HCEC 1CT (cell line): ENCODE measurements at regions not wholly inside any gene's neighbourhood (a gene's known extent, or its start where the extent isn't known, plus 50 kb on each side); places are given as distances from the start of the nearest gene placed in this dataset.
A peak's percentile ranks its signal among the peaks of the same experiment; 100 is the strongest.

Source experiments
- DNase-seq: peaks from one replicate; pipeline ENCODE4 v3.0.0-alpha.2; 2017

DNA sequence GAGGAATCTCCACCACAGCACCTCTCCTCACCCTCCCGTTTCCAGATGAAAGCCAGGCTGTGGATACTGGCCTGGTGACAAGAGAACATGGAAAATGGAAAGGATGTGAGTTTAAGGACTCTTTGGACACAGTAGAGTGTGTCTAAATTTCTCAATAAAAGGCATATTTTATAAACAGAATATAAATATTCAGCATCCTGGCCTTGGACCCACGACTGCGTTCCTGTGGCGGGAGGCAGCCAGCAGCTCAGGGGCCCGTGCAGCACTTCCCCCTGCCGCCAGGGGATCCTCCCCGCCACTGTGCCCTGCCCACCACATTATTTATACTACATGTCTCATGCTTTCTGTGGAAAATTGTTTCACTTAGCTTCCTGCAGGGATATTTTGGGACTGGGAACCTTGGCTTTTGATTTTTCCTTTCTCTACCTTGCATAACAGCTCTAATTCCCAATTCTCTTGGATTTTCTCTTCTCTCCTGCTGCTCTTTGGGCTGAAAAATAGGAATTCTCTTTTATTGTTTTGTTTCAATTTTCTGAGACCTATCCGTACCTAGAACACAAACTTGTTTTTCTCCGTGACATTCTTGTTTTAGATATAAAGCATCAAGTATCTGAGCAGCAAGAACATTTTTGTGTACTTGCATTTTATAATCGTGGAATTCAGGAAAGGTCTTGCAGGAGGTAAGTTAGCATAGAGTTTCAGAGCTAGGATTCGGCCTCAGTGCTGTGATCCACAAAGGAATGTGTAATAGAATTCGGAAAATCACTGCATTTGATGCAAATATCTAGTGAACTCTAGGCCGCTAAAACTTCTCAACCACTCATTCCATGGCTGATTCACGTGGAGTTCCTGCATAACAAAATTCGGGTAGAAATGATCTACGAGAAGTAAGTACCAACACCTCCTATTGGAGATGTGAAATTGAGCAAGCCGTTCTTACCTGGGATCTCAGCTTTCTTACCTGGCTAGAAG lies 107.7 kb upstream of the SPATA13 start:
- peak; percentile 29 for DNase-seq

DNA sequence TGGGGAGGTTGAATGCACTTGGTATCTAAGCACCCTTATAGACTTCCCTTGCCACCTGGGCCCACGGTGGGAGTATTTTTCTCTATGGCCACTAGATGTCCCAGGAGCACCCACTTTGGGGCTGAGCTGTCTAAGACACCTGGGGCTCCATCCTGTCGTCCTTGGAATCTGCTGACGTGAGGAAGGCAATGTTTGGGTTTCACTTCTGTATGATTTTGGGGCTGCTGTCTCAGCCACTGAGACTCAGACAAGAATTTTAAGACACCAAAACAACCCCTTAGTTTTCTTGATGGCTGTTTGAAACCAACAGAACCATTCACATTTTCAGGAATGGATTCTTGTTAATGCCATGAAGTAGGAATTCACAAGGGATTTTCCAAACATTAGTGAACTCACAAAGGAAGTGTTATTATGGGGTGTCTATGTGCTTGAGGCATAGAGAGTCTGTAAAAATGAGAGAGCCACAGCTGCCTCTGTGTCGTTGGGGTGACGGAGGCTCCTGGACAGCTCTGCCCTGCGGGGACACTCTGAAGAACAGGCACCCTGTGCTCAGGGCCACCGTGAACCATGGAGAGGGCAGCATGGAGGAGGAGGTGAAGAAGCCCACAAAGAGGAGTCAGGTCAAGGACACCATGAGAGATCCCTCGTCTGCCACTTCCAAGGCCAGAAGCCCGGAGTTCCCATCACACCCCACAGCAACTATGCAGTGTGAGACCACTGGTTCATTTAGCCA lies 106.8 kb upstream of the SPATA13 start:
- peak; percentile 57 for DNase-seq

- no peak for DNase-seq
Measured at GRCh38 chr13:24056616-24057137, 103.8 kb upstream of the SPATA13 start.

DNA sequence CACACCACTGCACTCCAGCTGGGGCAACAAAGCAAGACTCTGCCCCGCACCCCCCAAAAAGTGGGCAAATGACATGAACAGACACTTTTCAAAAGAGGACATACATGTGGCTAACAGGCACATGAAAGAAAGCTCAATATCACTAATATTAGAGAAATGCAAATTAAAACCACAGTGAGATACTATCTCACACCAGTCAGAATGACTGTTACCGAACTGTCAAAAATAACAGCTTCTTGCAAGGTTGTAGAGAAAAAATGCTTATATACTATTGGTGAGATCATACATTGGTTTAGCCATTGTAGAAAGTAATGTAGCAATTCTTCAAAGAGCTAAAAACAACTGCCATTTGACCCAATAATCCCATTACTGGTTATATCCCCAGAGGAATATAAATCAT lies 99.5 kb upstream of the SPATA13 start:
- DNase-seq, result no peak

DNA sequence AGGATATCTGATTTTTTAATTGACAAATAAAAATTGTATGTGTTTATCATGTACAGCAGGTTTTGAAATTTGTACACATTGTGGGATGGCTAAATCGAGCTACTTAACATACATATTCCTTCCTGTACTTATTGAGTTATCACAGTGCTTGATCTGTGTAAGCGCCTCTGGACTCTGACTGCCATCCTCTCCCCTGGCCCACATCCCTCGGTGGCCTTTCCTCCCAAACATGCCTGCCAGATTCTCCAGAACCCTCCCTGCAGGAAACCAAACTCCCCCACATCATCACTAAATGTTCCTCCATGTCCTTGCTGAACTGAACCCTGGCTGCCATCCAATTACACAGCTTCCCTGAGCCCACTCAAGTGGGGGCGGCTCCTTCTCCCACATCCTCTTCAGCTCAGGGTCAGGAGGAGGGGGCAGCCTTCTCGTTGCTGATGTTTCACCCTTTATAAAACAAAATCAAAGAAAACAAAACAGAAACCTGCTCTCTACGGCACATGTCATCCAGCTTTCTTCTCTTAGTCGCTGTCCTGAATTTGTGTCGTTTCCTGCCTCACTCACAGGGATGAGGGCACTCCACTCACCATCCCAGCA lies 97.1 kb upstream of the SPATA13 start:
- no peak for DNase-seq

DNA sequence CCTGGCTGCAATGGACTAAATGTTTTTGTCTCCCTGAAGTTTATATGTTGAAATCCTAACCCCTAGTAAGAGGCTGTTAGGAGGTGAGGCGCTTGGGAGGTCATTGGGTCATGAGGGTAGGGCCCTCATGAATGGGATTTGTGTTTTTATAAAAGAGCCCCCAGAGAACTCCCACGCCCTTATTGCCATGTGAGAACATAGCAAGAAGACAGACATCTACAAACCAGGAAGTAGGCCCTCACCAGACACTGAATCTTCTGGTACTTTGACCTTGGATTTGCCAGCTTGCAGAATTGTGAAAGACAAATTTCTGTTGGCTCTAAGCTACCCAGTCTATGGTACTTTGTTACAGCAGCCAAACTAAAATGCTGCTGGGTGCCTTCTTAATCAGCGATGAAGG lies 96.1 kb upstream of the SPATA13 start:
- no peak for DNase-seq

DNA sequence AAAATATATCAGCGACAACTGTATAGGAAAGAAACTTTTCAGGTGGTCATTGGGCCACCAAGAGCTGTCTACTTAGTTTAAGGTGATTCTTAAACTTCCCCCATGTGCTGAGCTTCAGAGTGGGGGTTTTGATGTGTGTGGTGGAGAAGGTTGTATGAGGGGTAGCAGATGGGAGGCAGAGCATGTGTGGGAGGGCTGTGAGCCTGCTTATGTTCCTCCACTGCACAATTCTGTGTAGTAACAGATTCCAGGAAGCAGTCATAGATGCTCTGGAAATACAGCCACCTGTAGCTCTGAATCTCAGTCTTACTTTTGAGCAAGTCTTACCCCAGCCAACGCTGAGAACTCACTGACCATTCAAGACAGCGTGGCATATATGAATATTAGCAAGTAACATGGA lies 95.3 kb upstream of the SPATA13 start:
- DNase-seq, result no peak

GRCh38 chr13:24066405-24067295 lies 93.9 kb upstream of the SPATA13 start:
- DNase-seq, result no peak

DNA sequence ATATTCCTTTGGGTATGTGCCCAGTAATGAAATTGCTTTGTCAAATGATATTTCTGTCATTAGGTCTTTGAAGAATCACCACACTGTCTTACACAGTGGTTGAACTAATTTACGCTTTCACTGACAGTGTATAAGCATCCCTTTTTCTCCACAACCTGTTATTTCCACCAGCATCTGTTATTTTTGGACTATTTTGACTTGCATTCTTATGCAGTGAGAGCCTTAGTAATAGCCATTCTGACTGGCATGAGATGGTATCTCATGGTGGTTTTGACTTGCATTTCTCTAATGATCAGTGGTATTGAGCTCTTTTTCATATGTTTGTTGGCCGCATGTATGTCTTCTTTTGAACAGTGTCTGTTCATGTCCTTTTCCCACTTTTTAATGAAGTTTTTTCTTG lies 92.0 kb upstream of the SPATA13 start:
- DNase-seq, result no peak

DNA sequence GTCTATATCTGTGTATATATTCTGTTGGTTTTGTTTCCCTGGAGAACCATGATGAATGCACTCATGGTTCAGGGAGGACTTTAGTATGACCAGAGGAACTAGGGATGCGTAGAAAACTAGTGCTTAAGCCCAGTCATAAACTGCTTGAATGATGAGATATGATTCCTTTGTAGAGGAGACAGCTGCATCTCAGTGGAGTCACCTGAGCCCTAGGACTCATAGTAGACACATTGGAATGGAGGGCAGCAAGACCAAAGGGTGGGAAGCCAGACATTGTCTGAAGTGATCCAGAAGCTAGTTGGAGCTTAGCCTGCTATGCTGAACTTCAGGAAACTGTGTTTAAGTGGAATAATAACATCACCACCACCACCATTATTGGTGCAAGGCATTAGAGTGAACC lies 89.5 kb upstream of the SPATA13 start:
- DNase-seq, result no peak

GRCh38 chr13:24071423-24072075 lies 89.0 kb upstream of the SPATA13 start:
- peak; percentile 64 for DNase-seq

DNA sequence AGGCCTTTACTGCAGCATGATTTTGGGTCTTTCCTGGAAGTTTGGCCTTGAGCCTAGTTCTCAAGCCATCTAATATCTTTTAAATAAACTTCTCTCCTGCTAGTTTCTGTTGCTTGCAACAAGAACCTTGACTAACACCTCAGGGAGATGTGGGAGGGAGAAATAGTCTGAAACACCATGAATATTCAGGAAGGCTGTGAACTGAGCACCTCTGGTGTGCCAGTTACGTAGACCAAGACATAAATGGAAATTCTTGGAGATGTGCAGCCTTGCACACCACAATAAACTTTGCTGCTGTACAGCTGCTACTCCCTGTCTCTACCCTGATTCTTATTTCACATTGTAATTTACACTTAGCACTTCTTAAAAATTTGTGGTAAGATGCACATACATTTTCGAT lies 86.9 kb upstream of the SPATA13 start:
- DNase-seq, result no peak

DNA sequence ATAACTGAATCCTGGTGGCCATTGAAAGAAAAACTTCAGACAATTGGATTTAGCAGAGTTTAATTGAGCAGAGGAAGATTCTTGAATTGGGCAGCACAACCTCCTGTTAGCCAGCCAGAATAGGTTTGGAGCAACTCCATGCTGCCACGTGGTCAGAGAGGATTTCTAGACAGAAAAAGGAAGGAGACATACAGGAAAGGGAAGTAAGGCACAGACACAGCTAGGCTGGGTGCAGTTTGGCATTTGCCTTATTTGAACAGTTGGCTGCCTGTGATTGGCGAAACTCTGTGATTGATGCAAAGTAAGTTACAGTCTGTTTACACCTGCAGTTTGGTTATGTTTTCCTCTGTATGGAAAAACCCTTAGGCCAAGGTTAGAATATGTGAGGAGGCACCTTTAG lies 85.8 kb upstream of the SPATA13 start:
- DNase-seq, result no peak

GRCh38 chr13:24075137-24075975 lies 85.2 kb upstream of the SPATA13 start:
- no peak for DNase-seq

DNA sequence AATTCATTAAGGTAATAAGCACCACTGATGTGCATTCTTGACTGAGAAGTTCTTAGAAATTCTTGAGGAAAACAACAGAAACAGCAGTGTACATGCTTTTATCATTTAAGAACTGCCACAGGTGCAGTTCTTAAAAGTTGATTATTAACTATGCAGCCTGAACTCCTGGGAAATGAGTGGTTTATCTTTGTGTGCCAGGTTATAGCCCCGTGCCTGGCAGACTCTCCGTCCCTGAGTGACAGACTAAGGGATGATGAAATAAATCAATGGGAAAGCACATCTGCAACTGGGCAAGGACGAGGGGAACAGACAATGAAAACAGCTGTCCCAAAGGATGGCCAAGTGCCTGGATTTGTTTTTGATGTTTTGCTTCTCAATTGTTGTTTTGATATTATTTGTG lies 84.4 kb upstream of the SPATA13 start:
- DNase-seq, result no peak

- no peak for DNase-seq
Measured at GRCh38 chr13:24076636-24077035, 83.9 kb upstream of the SPATA13 start.

GRCh38 chr13:24080134-24080533 lies 80.4 kb upstream of the SPATA13 start:
- no peak for DNase-seq

GRCh38 chr13:24081387-24081786 lies 79.1 kb upstream of the SPATA13 start:
- no peak for DNase-seq

DNA sequence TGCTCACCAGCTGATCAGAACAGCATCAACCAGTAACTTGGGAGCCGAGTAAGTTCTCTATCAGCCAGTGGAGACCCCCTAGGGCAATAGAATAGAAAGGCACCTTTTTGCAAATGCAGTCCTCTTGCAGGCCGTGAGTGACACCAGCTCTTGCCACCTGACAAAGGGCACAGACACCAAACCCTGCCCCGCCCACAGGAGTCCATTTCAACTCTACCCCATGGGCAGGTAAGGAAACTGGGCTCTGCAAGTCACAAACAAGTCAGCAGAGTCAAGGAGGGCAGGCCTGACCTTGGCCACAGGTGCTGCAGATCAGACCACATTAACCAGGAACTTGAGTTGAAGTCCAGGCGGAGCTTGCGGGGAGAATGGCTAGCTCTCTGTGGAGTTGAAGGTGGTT lies 77.4 kb upstream of the SPATA13 start:
- no peak for DNase-seq

- DNase-seq, result no peak
Measured at GRCh38 chr13:24083722-24084421, 76.6 kb upstream of the SPATA13 start.
